Stimulated activated CD4-positive, alpha-beta T cell treated with anti-CD3 and anti-CD28 coated beads, Interleukin-1b, Interleukin-23, amount 100 ng/mL, for 48 hours (primary cell): ENCODE measurements at regions not wholly inside any gene's neighbourhood (a gene's known extent, or its start where the extent isn't known, plus 50 kb on each side); places are given as distances from the start of the nearest gene placed in this dataset.

ENCODE experiments used
- DNase-seq: peaks from one replicate; pipeline ENCODE4 v3.0.0-alpha.2; 2020

DNA sequence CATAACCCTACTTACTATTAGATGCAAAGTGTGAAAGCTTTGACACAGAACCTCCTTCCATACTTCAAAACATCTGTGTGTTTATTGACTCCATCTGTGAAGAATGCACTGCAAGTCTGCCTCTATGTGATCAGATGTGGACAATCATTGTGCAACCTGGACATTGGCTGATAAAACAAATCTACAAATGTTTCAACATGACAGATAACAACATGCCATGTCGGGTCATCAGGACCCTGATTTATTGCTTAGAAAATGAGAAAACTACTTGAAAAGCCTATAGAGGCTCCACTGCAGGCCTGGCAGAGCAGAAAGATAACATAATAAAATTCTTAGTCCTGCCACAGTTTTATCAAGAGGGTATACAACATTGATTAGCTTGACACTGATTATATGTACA lies 1286.4 kb downstream of the GRIK2 start:
- DNase-seq: no peak

DNA sequence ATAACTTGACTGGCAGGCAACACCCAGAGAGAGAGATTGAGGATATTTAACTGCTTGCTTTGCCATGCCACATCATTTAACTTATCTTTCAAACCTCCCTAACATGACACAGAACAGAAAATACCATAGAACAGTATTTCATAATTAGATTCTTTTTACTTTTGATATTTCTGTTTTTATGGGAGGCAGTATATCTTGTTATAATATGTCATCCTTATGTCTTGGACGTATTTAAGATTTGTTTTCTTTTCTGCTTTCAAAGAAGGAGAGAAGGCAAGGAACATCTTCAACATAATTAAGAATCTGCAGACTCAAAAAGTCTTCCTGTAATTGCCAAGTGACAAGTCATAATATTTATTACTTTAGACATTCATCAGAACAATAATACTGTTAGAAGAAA lies 1283.7 kb downstream of the GRIK2 start:
- DNase-seq: no peak

DNA sequence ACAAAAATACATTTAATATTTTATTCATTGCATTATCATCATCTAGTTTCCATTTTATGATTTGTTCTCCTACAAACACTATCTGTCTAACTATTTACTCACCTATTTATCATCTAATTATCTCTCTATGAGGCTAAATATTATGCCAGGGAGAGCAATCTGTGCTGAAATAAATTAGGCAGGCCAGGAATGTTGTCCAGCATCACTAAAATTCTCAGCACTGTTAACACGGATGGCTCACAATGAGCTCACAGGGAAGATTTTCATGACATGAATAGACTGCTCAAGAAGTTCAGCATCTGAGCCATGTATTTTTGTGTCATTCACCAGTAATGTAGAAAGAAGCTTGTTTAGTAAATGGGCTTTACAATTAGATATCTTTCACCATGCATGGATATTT lies 1277.2 kb downstream of the GRIK2 start:
- no peak for DNase-seq

- no peak for DNase-seq
Measured at GRCh38 chr6:102662851-102663250, 1269.3 kb downstream of the GRIK2 start.

- DNase-seq: no peak
Measured at GRCh38 chr6:102660303-102660702, 1266.8 kb downstream of the GRIK2 start.

GRCh38 chr6:102655823-102656222 lies 1262.3 kb downstream of the GRIK2 start:
- DNase-seq: no peak

DNA sequence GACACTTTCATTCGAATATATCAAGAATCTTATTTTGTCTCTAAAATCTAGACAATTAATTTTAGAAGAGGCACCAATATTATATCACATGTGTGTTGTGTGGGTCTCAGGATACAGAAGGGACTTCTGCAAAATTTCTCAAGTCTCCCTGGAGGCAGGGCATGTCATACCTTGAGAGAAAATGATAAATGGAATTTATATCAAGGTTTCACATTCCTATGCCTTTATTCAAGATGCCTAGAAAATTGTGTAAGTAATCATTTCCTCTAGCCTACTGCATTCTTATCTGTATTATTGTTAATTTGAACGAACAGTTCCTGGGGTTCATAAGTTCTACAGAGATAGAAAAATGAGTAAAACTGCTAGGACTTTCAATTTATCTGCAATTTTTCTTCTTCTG lies 1247.9 kb downstream of the GRIK2 start:
- no peak for DNase-seq

- no peak for DNase-seq
Measured at GRCh38 chr6:102631921-102632320, 1238.4 kb downstream of the GRIK2 start.

DNA sequence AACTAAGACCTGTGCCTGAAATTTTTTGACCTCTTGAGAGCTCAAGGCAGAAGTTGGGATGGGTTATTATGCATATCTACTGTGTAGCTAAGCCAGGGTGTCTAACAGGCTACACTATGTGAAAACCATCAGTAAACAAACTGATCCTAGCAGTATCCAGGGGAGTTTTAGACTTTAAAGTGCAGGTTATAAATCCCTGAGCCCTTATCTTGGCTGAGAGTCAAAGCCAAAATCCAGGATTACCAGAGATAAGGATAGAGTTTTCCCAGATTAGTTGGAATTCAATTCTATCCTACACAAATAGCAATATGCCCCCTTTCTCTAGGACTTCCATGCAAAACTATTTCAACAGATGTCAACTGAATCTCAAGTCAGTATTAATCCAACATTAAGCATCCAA lies 1229.7 kb downstream of the GRIK2 start:
- no peak for DNase-seq

- no peak for DNase-seq
Measured at GRCh38 chr6:102619585-102619984, 1226.1 kb downstream of the GRIK2 start.

DNA sequence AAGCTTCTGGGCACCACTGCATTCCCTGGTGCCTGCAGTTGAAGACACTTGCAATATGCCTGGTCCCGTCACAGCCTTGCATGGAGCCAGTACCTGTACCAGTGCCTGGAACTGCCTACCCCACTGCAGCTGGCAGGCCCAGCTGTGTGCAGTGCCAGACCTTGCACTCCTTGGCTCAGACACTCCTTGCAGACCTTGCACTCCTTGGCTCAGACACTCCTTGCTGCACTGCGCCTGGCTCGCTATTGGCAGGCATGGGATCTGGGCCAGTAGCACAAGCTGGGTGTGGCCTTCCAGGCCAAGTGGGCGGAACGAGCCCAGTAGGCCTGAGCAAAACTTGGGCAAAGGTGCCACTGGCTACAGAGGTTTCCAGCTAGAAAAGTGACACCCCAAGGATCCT lies 1189.1 kb downstream of the GRIK2 start:
- no peak for DNase-seq

DNA sequence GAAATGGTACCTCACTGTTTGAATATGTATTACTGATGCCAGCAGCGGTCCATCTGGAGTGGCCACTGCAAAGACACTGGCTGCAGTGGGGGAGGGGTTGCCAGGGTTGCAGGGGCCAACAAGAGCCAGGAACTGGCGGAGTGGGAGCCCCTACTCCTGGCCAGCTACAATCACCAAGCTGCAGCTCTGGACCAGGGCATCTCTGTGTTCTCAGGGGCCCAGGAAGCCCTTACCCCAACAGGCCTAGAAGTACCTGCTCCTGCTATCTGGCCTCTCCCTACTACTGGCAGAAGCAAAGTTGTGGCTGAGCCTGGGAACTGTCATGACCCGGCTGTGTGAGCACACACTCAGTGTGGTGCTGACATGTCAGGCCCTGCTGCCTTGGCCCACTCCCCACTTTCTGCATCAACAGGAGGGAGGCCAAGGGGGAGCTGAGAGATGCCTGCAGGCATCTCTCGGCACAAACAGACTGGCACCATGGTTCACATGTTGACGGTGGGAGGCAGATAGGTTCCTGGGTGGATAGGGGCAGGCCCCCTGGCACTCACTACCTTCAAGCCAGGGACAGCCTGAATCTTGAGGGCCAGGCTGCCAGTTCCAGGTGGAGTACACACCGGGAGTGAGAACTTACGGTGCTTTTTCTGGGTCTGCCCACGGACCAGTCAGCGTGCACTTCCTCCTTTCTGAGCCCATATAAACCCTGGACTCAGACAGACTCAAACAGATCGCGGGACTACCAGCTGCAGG lies 1188.0 kb downstream of the GRIK2 start:
- DNase-seq: no peak

- DNase-seq: no peak
Measured at GRCh38 chr6:102571236-102571908, 1177.9 kb downstream of the GRIK2 start.

- DNase-seq: no peak
Measured at GRCh38 chr6:102562713-102563112, 1169.2 kb downstream of the GRIK2 start.

DNA sequence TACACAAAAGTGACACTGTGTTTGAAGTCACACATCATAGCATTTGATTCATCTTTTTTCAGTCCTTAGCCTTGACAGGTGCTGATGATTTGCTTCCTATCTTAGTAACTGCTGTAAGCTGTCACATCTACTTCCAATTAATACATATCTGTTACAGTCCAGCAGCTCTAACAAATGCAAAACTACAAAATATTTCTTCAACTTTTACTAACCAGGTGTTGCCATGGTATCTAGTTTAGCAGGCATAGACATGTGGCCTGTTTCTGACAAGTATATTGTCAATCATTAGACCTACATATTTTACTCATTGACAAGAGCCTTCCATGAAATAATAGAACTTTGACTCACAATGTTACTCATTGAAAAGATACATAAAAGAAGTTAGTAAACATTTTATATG lies 1159.7 kb downstream of the GRIK2 start:
- DNase-seq: no peak

DNA sequence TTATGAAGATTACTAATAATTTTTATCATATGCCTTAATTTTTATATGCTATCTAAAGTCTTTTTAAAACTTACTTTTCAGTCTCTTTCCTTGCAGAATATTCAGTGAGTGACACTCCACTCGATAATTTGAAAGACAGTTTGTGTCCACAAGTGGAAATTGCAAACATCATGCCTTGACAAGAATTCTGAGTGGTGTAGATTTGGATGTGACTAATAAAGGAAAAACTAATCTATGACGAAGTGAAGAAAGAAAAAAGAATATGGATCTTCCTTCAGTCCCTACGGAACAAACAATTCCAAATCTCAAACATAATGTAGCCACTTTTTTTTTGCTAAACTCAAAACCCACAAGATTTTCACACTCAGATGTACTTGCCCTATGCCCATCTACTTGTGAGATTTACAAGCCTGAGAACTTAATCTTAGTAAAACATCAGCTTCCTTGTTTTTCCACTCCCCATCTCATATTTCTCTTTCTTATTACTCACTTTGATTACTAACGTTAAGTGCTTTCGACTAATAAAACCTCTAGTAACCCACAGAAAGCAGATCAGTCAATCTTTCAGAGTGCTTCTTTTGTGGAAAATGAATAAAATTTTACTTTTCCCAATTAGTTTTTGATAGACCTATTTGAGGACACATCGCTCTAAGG lies 1155.8 kb downstream of the GRIK2 start:
- DNase-seq: no peak

DNA sequence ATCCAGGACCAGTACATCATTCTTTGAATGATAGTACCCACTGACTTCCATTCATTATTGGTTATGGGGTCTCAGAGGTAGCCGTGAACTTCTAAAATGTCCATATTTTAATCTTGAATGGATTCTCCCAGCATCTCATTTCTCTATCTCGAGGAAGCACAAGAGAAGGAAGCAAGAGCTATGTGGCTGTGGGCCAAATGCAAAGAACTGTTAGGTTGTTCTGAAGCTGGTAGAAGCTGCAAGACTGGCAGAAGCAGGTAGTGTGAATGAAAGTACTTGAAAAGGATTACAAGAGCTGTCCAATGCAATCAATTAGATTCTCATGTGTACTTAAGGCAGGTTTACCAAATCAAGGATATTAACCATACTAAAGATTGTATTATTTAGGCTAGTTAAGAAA lies 1131.8 kb downstream of the GRIK2 start:
- no peak for DNase-seq

DNA sequence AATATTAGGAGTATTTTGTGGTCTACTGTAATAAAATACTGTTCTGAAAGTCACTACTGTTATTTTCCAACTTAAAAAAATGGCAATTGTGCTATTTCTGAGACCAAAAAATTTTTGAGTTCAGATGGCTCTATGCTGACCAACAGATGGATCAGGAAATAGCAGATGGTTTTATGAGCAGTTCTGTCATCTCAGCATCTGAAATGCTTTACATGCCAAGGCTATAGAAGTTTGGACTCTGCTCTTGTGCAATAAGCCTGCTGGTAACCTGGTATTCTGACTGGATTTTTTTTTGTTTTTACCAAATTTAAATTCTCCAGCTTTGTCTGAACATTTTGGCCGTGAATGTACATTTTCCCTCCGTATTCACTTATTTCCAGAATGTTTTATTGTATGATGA lies 1127.5 kb downstream of the GRIK2 start:
- DNase-seq: no peak

DNA sequence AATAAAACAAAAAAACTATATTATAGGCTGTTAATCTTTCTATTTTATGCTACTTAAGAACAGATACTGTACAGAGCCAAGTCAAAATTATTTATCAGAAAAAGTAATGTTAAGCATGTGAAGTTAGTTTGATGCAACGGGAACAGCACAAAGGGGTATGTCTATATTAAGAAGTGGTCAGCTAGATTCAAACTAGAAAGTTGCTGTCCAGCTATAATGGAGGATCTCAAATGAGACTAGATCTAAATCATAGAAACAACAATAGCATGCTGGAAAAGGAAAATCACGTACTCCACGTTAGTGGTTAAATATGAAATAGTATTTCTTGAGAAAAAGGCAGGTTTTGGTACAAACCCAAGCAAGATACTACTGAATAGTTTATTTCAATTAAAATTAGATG lies 1124.0 kb downstream of the GRIK2 start:
- no peak for DNase-seq

GRCh38 chr6:102501615-102502014 lies 1108.1 kb downstream of the GRIK2 start:
- DNase-seq: no peak

DNA sequence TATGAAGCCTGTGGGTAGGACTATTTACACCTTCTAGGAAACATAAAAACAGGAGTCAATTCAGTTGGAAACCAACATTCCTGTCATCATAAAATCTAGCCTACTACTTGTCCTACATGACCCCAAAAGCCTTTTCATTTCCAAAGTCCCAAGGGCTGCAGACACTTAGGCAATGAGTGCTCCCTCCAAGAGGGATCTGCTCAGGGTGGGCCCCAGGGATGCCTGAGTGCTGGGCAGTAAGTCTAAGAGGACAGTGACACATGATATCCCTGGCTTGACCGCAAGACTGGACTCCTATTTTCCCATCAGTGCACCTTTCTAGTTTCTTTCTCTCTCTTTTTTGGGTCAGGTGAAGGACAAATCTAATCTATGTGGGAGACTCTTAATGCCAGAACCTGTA lies 1101.3 kb downstream of the GRIK2 start:
- DNase-seq: no peak

- DNase-seq: no peak
Measured at GRCh38 chr6:102493485-102493884, 1100.0 kb downstream of the GRIK2 start.

DNA sequence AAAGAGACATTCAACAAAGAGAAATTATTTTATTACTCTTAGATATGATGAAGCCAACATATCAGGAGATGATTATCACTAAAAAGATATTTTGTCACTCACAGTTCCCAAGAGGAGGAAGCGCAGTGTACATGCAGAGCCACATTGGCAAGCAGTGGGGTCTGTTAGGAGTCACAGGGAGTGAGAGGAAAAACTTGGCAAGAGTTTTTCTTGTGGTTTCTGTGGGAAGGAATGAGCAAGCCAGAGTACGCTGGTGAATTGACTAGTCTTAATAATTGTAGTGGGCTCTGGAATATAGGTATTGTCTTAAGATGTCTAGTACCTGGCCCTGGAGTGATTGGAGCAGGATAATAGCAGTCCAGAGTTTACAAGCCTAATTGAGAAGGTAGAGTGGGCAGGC lies 1095.2 kb downstream of the GRIK2 start:
- no peak for DNase-seq

DNA sequence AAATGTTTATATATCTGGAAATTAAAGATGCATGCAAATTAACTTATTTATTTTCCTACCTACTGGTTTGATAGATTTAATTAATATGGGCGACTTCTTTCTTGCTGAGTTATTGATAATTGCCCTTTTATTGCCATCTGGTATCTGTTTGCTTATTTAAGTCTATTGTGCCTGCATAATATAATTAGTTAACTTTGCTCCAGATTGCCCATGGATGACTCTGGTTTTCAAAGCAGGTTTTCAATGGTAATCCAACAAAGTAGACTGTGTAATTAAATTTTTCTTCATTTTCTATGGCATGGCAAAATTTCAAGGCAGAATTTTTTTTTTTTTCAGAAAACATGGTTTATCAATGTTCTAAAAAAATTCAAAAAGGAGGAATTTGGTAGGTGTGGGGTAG lies 1092.0 kb downstream of the GRIK2 start:
- no peak for DNase-seq
